Neutrophil (primary cell): ENCODE measurements at regions not wholly inside any gene's neighbourhood (a gene's known extent, or its start where the extent isn't known, plus 50 kb on each side); places are given as distances from the start of the nearest gene placed in this dataset.

Source experiments
- H3K27ac ChIP-seq: fragments of 200-600 bp; sonication (generic); 2 replicates; pipeline ENCODE4 v1.5.1; 2016; ENCODE audit warnings: mild to moderate bottlenecking, moderate library complexity
- H3K27me3 ChIP-seq: fragments of 200-600 bp; sonication (generic); 2 replicates; pipeline ENCODE4 v1.6.0; 2016; ENCODE audit warnings: mild to moderate bottlenecking
- H3K36me3 ChIP-seq: fragments of 200-600 bp; sonication (generic); 2 replicates; pipeline ENCODE4 v1.5.1; 2017
- H3K4me1 ChIP-seq, 2 experiments: fragments of 200-600 bp in 1 of 2; sonication (generic) in 1 of 2; 1 replicate in 1 of 2; 2 replicates in 1 of 2; pipeline versions ENCODE4 v1.5.1 to v1.6.1; 2013 to 2016; ENCODE audit warnings: low read depth in 1 of 2, low read length in 1 of 2, mild to moderate bottlenecking in 1 of 2, moderate library complexity in 1 of 2; ENCODE audit not compliant: control insufficient read depth in 1 of 2, insufficient read depth in 1 of 2
- H3K4me3 ChIP-seq, 2 experiments: fragments of 200-600 bp in 1 of 2; sonication (generic) in 1 of 2; 1 replicate in 1 of 2; 2 replicates in 1 of 2; pipeline ENCODE4 v1.5.1; 2013 to 2016; ENCODE audit warnings: low read depth in 1 of 2, low read length in 1 of 2, mild to moderate bottlenecking in 1 of 2, moderate library complexity in 1 of 2
- H3K9me3 ChIP-seq: fragments of 200-600 bp; sonication (generic); 2 replicates; pipeline ENCODE4 v1.5.1; 2016
- CTCF ChIP-seq: fragments of 200-600 bp; sonication (generic); IDR thresholded peaks from 2 replicates; pipeline ENCODE4 v1.5.1; 2016; ENCODE audit warnings: antibody characterized with exemption

- Histone ChIP-seq H3K9me3 (no peaks in the 10 kb centered on the region), H3K27me3 (no peaks in the 10 kb centered on the region), H3K4me3 (no peak overlapping the region), H3K27ac (no peak overlapping the region), H3K4me1 (no peaks in the 10 kb centered on the region), H3K36me3 (no peaks in the 10 kb centered on the region)
- no peak for TF ChIP-seq CTCF
Observed at GRCh38 chr22:48678171-48679135, 1149.2 kb downstream of the BRD1 start.

GRCh38 chr22:48677621-48678020 is 1150.1 kb downstream of the BRD1 start:
- Histone ChIP-seq H3K27ac (no peak overlapping the region), H3K9me3 (no peaks in the 10 kb centered on the region), H3K36me3 (no peaks in the 10 kb centered on the region), H3K27me3 (no peaks in the 10 kb centered on the region), H3K4me1 (no peaks in the 10 kb centered on the region), H3K4me3 (no peak overlapping the region)
- no peak for TF ChIP-seq CTCF

GRCh38 chr22:48677168-48677520 is 1150.5 kb downstream of the BRD1 start:
- TF ChIP-seq CTCF, result no peak
- Histone ChIP-seq H3K9me3 (no peaks in the 10 kb centered on the region), H3K27ac (no peak overlapping the region), H3K36me3 (no peaks in the 10 kb centered on the region), H3K27me3 (no peaks in the 10 kb centered on the region), H3K4me3 (no peak overlapping the region), H3K4me1 (no peaks in the 10 kb centered on the region)

GRCh38 chr22:48676266-48677167 is 1151.2 kb downstream of the BRD1 start:
- no peak overlapping the region for H3K27ac ChIP-seq
- TF ChIP-seq CTCF, result no peak
- no peaks in the 10 kb centered on the region for H3K27me3 ChIP-seq
- no peaks in the 10 kb centered on the region for H3K4me1 ChIP-seq
- H3K36me3 ChIP-seq, result no peaks in the 10 kb centered on the region
- H3K9me3 ChIP-seq, result no peaks in the 10 kb centered on the region
- H3K4me3 ChIP-seq, result no peak overlapping the region

GRCh38 chr22:48675830-48676145 is 1151.9 kb downstream of the BRD1 start:
- no peaks in the 10 kb centered on the region for H3K27me3 ChIP-seq
- TF ChIP-seq CTCF, result no peak
- H3K4me3 ChIP-seq, result no peak overlapping the region
- no peaks in the 10 kb centered on the region for H3K36me3 ChIP-seq
- no peak overlapping the region for H3K27ac ChIP-seq
- H3K9me3 ChIP-seq, result no peaks in the 10 kb centered on the region
- H3K4me1 ChIP-seq, result no peaks in the 10 kb centered on the region
